ENCODE measurements at regions not wholly inside any gene's neighbourhood (a gene's known extent, or its start where the extent isn't known, plus 50 kb on each side); places are given as distances from the start of the nearest gene placed in this dataset.

- intact Hi-C loops (cut with DNase I, micrococcal nuclease) = no loop called here
- Histone ChIP-seq H3K4me1 (ENCODE audit: low read depth) (no peaks in the 10 kb centered on the region), H3K9me3 (no peaks in the 10 kb centered on the region), H3K36me3 (ENCODE audit: low read depth) (no peaks in the 10 kb centered on the region), H3K4me3 (no peak overlapping the region)
- DNase-seq = no peak
- no peak for TF ChIP-seq CTCF (IDR thresholded peaks at IDR 0.05)
- no peak for ATAC-seq
Measured at GRCh38 chr6:134702279-134702678, 247.6 kb downstream of the ALDH8A1 start.

GRCh38 chr6:134701301-134701700, 248.6 kb downstream of the ALDH8A1 start:
- TF ChIP-seq CTCF (IDR thresholded peaks at IDR 0.05) = no peak
- Histone ChIP-seq H3K4me1 (ENCODE audit: low read depth) (no peaks in the 10 kb centered on the region), H3K36me3 (ENCODE audit: low read depth) (no peaks in the 10 kb centered on the region), H3K9me3 (no peaks in the 10 kb centered on the region), H3K4me3 (no peak overlapping the region)
- DNase-seq = no peak
- intact Hi-C loops (cut with DNase I, micrococcal nuclease) = no loop called here
- no peak for ATAC-seq

GRCh38 chr6:134698228-134698627, 251.7 kb downstream of the ALDH8A1 start:
- no peak overlapping the region for H3K4me3 ChIP-seq
- no peak for DNase-seq
- TF ChIP-seq CTCF (IDR thresholded peaks at IDR 0.05) = no peak
- no peaks in the 10 kb centered on the region for H3K36me3 ChIP-seq (ENCODE audit: low read depth)
- intact Hi-C loops (cut with DNase I, micrococcal nuclease) = no loop called here
- H3K4me1 ChIP-seq (ENCODE audit: low read depth) = no peaks in the 10 kb centered on the region
- H3K9me3 ChIP-seq = no peaks in the 10 kb centered on the region
- ATAC-seq = no peak

GRCh38 chr6:134692008-134692407, 257.9 kb downstream of the ALDH8A1 start:
- intact Hi-C loops (cut with DNase I, micrococcal nuclease) = no loop called here
- DNase-seq = no peak
- no peak for ATAC-seq
- Histone ChIP-seq H3K9me3 (no peaks in the 10 kb centered on the region), H3K4me3 (no peak overlapping the region), H3K36me3 (ENCODE audit: low read depth) (no peaks in the 10 kb centered on the region), H3K4me1 (ENCODE audit: low read depth) (no peaks in the 10 kb centered on the region)
- no peak for TF ChIP-seq CTCF (IDR thresholded peaks at IDR 0.05)

GRCh38 chr6:134691180-134691579, 258.7 kb downstream of the ALDH8A1 start:
- intact Hi-C loops (cut with DNase I, micrococcal nuclease) = no loop called here
- DNase-seq = no peak
- Histone ChIP-seq H3K4me3 (no peak overlapping the region), H3K4me1 (ENCODE audit: low read depth) (no peaks in the 10 kb centered on the region), H3K9me3 (no peaks in the 10 kb centered on the region), H3K36me3 (ENCODE audit: low read depth) (no peaks in the 10 kb centered on the region)
- ATAC-seq = no peak
- TF ChIP-seq CTCF (IDR thresholded peaks at IDR 0.05) = no peak

GRCh38 chr6:134690048-134690447, 259.9 kb downstream of the ALDH8A1 start:
- no peak for TF ChIP-seq CTCF (IDR thresholded peaks at IDR 0.05)
- H3K4me1 ChIP-seq (ENCODE audit: low read depth) = no peaks in the 10 kb centered on the region
- H3K4me3 ChIP-seq = no peak overlapping the region
- ATAC-seq = no peak
- intact Hi-C loops (cut with DNase I, micrococcal nuclease) = no loop called here
- DNase-seq = no peak
- no peaks in the 10 kb centered on the region for H3K36me3 ChIP-seq (ENCODE audit: low read depth)
- H3K9me3 ChIP-seq = no peaks in the 10 kb centered on the region

All from mucosa of descending colon (tissue), 3 donors.